DOHH2 (cell line): ENCODE measurements at regions not wholly inside any gene's neighbourhood (a gene's known extent, or its start where the extent isn't known, plus 50 kb on each side); places are given as distances from the start of the nearest gene placed in this dataset.

Experiments used
- CTCF ChIP-seq: fragments of 200-600 bp; sonication (generic); IDR thresholded peaks from one replicate; pipeline ENCODE4 v1.5.1; 2014; ENCODE audit warnings: antibody characterized with exemption, mild to moderate bottlenecking, low read depth, low read length; ENCODE audit not compliant: poor library complexity, severe bottlenecking
- EZH2phosphoT487 ChIP-seq: fragments of 200-600 bp; sonication (generic); IDR thresholded peaks from 2 replicates; pipeline ENCODE4 v1.6.1; 2017; ENCODE audit warnings: borderline replicate concordance, mild to moderate bottlenecking, antibody characterized with exemption, low read length, moderate library complexity, mixed read lengths

DNA sequence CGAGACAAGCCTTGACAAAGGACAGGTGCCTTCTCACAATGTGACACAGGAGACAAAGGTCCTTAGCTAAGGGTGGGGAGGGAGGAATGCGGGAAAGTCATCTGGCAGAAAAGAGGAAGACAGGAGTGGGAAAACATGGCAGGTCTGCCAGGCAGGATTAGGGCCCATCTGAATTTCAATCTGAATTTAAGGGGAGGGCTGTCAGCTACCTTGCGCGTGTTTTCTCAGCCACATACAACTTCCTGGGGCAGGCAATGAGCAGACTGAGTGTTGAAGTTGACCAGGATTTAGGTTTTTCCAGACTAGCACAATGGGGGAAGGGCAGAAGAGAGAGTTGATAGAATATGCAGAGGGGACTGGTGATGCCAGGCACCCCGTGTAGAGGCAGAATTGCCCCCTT lies 66.7 kb upstream of the LARGE1 start:
- TF ChIP-seq CTCF (no peak), EZH2phosphoT487 (no peak)
